COLO668 (cell line): ENCODE measurements at regions not wholly inside any gene's neighbourhood (a gene's known extent, or its start where the extent isn't known, plus 50 kb on each side); places are given as distances from the start of the nearest gene placed in this dataset.
A peak's percentile ranks its signal among the peaks of the same experiment; 100 is the strongest.
"Not testable (repeated sequence)": the region's sequence is repeated elsewhere in the genome, so short reads cannot be mapped to it uniquely, and the experiment has no call there.

Source experiments
- DNase-seq: peaks from one replicate; lab custom pipeline; 2025; ENCODE audit not compliant: unreplicated experiment; lab: John Stamatoyannopoulos, UW

DNA sequence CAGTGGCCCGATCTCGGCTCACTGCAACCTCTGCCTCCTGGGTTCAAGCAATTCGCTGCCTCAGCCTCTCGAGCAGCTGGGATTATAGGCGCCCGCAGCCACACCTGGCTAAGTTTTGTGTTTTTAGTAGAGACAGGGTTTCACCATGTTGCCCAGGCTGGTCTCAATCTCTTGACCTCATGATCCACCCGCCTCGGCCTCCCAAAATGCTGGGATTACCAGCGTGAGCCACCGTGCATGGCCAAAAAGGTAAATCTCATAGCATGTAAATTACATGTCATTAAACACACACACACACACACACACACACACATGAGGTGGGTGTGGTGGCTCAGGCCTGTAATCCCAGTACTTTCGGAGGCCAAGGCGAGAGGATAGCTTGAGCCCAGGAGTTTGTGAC, 53.7 kb upstream of the SEPTIN5 start:
- not testable (repeated sequence) for DNase-seq

- no peak for DNase-seq
Measured at GRCh38 chr22:19661156-19661555, 53.1 kb upstream of the SEPTIN5 start.

GRCh38 chr22:19662049-19662684, 52.1 kb upstream of the SEPTIN5 start:
- DNase-seq, result not testable (repeated sequence)

DNA sequence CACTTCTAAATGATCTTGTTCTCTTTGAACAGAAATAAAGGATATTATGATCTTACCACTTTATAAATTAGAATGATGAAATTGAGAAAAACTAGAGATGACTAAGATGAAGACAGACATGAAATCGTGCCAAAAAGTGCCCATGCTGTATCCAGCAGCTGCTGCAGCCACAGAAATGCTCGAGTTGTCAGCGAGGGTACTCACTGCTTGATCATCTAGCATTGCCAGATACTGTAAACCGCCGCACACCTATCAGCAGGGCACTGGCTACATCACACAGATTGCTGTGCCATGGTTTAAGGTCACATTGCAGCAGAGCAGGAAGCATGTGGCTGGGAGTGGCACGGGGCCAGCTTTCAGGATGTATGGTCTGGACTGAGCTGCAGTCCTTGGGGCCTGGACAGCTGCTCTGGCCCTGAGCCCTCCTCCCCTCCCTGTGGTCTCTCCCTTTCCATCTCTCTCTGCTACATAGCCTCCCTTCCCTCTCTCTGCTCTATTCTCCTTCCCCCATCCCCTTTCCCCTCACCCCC, 51.0 kb upstream of the SEPTIN5 start:
- DNase-seq, result peak; percentile 7

GRCh38 chr22:19663821-19664355, 50.4 kb upstream of the SEPTIN5 start:
- DNase-seq, result no peak

GRCh38 chr22:19664406-19664805, 49.9 kb upstream of the SEPTIN5 start:
- DNase-seq, result no peak
